ENCODE measurements at regions not wholly inside any gene's neighbourhood (a gene's known extent, or its start where the extent isn't known, plus 50 kb on each side); places are given as distances from the start of the nearest gene placed in this dataset.

DNA sequence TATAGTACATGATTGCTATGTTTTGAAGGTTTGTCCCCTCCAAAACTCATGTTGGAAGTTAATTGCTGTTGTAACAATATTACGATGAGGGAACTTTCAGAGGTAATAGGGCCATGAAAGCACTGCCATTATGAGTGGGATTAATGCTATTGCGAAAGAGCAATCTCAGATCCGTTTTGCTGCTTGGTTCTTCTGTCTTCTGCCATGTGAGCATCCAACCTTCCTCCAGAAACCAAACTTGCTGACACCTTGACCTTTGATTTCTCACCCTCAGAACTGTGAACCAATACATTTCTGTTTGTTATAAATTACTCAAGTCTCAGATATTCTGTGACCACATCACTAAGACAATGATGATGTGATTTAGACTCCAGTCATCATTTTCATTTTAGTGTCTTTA, 2590.9 kb downstream of the PCDH9 start:
- Histone ChIP-seq H3K4me3 (no peak overlapping the region), H3K36me3 (no peaks in the 10 kb centered on the region), H3K9me3 (no peaks in the 10 kb centered on the region), H3K27me3 (replicated peaks; ENCODE audit: insufficient read depth) (no peaks in the 10 kb centered on the region), H3K4me1 (ENCODE audit: control insufficient read depth in 1 of 2, low read depth in 2 of 2) (no peaks in the 10 kb centered on the region), H3K27ac (no peak overlapping the region)
- ATAC-seq (ENCODE audit: insufficient number of reproducible peaks, low FRiP score, low read depth) (no peak), DNase-seq (ENCODE audit: low spot score) (no peak)
- TF ChIP-seq, protein P1, sequence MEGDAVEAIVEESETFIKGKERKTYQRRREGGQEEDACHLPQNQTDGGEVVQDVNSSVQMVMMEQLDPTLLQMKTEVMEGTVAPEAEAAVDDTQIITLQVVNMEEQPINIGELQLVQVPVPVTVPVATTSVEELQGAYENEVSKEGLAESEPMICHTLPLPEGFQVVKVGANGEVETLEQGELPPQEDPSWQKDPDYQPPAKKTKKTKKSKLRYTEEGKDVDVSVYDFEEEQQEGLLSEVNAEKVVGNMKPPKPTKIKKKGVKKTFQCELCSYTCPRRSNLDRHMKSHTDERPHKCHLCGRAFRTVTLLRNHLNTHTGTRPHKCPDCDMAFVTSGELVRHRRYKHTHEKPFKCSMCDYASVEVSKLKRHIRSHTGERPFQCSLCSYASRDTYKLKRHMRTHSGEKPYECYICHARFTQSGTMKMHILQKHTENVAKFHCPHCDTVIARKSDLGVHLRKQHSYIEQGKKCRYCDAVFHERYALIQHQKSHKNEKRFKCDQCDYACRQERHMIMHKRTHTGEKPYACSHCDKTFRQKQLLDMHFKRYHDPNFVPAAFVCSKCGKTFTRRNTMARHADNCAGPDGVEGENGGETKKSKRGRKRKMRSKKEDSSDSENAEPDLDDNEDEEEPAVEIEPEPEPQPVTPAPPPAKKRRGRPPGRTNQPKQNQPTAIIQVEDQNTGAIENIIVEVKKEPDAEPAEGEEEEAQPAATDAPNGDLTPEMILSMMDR (IDR thresholded peaks at IDR 0.05), result no peak

DNA sequence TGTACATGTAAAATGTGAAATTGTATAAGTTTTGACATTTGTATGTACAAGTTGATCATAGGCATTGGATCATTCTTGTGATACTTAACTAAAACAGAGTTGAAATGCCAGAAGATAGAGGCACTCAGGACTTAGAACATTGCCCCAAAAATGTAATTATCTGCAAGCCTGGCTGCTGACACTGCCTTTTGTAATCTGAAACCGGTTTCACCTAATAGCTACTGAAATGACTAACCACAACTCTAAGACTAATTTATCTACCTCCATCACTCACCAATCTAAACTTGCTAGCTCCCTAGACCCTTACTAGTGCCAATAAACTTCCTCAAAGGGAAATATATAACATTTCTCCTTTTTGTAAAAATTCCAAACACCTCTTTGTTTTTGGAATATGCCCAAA, 2596.2 kb downstream of the PCDH9 start:
- Histone ChIP-seq H3K27ac (no peak overlapping the region), H3K4me3 (no peak overlapping the region), H3K9me3 (no peaks in the 10 kb centered on the region), H3K36me3 (no peaks in the 10 kb centered on the region), H3K27me3 (replicated peaks; ENCODE audit: insufficient read depth) (no peaks in the 10 kb centered on the region), H3K4me1 (ENCODE audit: control insufficient read depth in 1 of 2, low read depth in 2 of 2) (no peaks in the 10 kb centered on the region)
- ATAC-seq (ENCODE audit: insufficient number of reproducible peaks, low FRiP score, low read depth) (no peak), DNase-seq (ENCODE audit: low spot score) (no peak)
- TF ChIP-seq, protein P1 (IDR thresholded peaks at IDR 0.05), result no peak

DNA sequence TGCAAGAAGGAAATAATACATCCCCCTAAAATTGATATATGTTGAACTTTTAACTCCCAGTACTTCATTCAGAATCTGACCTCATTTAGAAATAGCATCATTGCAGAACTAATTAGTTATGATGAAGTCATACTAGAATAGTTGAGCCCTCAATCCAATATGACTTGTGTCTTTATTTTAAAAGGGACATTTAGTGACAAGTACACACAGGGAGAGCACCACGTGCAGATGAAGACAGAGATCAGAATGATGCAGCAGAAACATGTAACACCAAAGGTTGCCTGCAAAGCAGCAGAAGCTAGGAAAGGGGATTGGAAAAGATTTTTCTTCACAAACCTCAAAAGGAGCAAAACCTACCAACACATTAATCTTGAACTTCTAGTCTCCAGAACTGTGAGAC, 2602.5 kb downstream of the PCDH9 start:
- H3K4me3 ChIP-seq, result no peak overlapping the region
- DNase-seq (ENCODE audit: low spot score) (no peak), ATAC-seq (ENCODE audit: insufficient number of reproducible peaks, low FRiP score, low read depth) (no peak)
- H3K4me1 ChIP-seq (ENCODE audit: control insufficient read depth in 1 of 2, low read depth in 2 of 2), result no peaks in the 10 kb centered on the region
- H3K36me3 ChIP-seq, result no peaks in the 10 kb centered on the region
- no peaks in the 10 kb centered on the region for H3K9me3 ChIP-seq
- H3K27ac ChIP-seq, result no peak overlapping the region
- no peaks in the 10 kb centered on the region for H3K27me3 ChIP-seq (replicated peaks; ENCODE audit: insufficient read depth)
- TF ChIP-seq, protein P1 (IDR thresholded peaks at IDR 0.05), result no peak

DNA sequence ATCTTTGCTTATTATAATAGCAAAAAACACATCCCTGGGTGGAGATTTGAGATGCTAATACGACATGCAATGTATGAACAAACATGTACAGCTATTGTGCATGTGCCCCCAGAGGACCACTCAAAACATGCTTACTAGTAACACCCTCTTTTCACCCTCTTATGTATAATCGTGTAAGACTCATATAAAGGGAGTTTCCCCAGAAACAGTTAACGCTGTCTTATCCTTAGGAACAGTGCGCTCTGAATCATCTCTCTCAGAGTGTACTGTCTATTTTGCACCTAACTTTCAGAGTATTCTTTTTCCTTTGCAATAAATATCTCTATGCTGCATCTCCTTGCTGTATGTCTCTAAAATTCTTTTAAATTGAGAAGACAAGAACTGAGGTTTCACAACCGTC, 2604.0 kb downstream of the PCDH9 start:
- TF ChIP-seq, protein P1 (IDR thresholded peaks at IDR 0.05), result no peak
- no peak for DNase-seq (ENCODE audit: low spot score)
- H3K9me3 ChIP-seq, result no peaks in the 10 kb centered on the region
- no peak overlapping the region for H3K4me3 ChIP-seq
- H3K27me3 ChIP-seq (replicated peaks; ENCODE audit: insufficient read depth), result no peaks in the 10 kb centered on the region
- no peak for ATAC-seq (ENCODE audit: insufficient number of reproducible peaks, low FRiP score, low read depth)
- H3K36me3 ChIP-seq, result no peaks in the 10 kb centered on the region
- no peak overlapping the region for H3K27ac ChIP-seq
- no peaks in the 10 kb centered on the region for H3K4me1 ChIP-seq (ENCODE audit: control insufficient read depth in 1 of 2, low read depth in 2 of 2)

DNA sequence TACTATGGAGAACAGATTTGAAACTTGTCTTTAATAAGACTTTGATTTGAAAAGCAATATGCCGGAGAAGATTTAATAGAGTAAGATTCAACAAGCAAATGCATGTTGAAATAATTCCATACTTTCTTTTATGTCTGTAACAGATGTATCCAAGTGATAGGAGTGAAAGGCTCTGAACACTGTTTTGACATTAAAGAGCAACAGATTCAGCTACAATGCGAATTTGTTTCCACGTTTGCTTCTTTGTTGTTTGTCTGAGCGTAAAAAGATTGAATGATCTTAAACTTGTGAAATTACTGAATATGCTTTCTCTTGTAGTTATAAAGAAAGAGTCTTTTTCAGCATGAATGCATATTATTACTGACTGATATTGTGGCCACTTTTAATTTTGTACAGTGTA, 2612.9 kb downstream of the PCDH9 start:
- Histone ChIP-seq H3K27me3 (replicated peaks; ENCODE audit: insufficient read depth) (no peaks in the 10 kb centered on the region), H3K36me3 (no peaks in the 10 kb centered on the region), H3K27ac (no peak overlapping the region), H3K9me3 (no peaks in the 10 kb centered on the region), H3K4me3 (no peak overlapping the region), H3K4me1 (ENCODE audit: control insufficient read depth in 1 of 2, low read depth in 2 of 2) (no peaks in the 10 kb centered on the region)
- TF ChIP-seq, protein P1 (IDR thresholded peaks at IDR 0.05), result no peak
- no peak for ATAC-seq (ENCODE audit: insufficient number of reproducible peaks, low FRiP score, low read depth)
- DNase-seq (ENCODE audit: low spot score), result no peak
